Panc1 (cell line): ENCODE measurements at regions not wholly inside any gene's neighbourhood (a gene's known extent, or its start where the extent isn't known, plus 50 kb on each side); places are given as distances from the start of the nearest gene placed in this dataset.

Experiments used
- POLR2AphosphoS5 ChIP-seq: IDR thresholded peaks from 2 replicates; pipeline ENCODE4 v1.6.1; 2012; ENCODE audit warnings: mild to moderate bottlenecking, low read depth, low read length, moderate library complexity
- SIN3A ChIP-seq: IDR thresholded peaks from 2 replicates; pipeline ENCODE4 v1.6.1; 2012; ENCODE audit warnings: low read depth, mild to moderate bottlenecking, low read length, moderate library complexity, borderline replicate concordance; ENCODE audit not compliant: insufficient read depth
- TCF7L2 ChIP-seq: IDR thresholded peaks from 2 replicates; pipeline ENCODE4 v1.6.1; 2011; ENCODE audit warnings: mild to moderate bottlenecking, low read depth, low read length, inconsistent platforms
- TF ChIP-seq, protein P1 (sequence below): fragments of 450-650 bp; IDR thresholded peaks from 2 replicates; pipeline ENCODE4 v1.5.1; 2017; ENCODE audit warnings: mild to moderate bottlenecking
- TF ChIP-seq, protein P2 (sequence below), 2 experiments: IDR thresholded peaks; 2 replicates each; pipeline ENCODE4 v1.6.1; 2011 to 2012; ENCODE audit warnings: low read depth in 2 of 2, control low read depth in 1 of 2, low read length in 1 of 2, mild to moderate bottlenecking in 1 of 2, moderate library complexity in 1 of 2; ENCODE audit not compliant: insufficient read depth in 1 of 2

- TF ChIP-seq, protein P1, sequence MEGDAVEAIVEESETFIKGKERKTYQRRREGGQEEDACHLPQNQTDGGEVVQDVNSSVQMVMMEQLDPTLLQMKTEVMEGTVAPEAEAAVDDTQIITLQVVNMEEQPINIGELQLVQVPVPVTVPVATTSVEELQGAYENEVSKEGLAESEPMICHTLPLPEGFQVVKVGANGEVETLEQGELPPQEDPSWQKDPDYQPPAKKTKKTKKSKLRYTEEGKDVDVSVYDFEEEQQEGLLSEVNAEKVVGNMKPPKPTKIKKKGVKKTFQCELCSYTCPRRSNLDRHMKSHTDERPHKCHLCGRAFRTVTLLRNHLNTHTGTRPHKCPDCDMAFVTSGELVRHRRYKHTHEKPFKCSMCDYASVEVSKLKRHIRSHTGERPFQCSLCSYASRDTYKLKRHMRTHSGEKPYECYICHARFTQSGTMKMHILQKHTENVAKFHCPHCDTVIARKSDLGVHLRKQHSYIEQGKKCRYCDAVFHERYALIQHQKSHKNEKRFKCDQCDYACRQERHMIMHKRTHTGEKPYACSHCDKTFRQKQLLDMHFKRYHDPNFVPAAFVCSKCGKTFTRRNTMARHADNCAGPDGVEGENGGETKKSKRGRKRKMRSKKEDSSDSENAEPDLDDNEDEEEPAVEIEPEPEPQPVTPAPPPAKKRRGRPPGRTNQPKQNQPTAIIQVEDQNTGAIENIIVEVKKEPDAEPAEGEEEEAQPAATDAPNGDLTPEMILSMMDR: no peak
- TF ChIP-seq SIN3A (no peak), POLR2AphosphoS5 (no peak), TCF7L2 (no peak)
- TF ChIP-seq, protein P2, sequence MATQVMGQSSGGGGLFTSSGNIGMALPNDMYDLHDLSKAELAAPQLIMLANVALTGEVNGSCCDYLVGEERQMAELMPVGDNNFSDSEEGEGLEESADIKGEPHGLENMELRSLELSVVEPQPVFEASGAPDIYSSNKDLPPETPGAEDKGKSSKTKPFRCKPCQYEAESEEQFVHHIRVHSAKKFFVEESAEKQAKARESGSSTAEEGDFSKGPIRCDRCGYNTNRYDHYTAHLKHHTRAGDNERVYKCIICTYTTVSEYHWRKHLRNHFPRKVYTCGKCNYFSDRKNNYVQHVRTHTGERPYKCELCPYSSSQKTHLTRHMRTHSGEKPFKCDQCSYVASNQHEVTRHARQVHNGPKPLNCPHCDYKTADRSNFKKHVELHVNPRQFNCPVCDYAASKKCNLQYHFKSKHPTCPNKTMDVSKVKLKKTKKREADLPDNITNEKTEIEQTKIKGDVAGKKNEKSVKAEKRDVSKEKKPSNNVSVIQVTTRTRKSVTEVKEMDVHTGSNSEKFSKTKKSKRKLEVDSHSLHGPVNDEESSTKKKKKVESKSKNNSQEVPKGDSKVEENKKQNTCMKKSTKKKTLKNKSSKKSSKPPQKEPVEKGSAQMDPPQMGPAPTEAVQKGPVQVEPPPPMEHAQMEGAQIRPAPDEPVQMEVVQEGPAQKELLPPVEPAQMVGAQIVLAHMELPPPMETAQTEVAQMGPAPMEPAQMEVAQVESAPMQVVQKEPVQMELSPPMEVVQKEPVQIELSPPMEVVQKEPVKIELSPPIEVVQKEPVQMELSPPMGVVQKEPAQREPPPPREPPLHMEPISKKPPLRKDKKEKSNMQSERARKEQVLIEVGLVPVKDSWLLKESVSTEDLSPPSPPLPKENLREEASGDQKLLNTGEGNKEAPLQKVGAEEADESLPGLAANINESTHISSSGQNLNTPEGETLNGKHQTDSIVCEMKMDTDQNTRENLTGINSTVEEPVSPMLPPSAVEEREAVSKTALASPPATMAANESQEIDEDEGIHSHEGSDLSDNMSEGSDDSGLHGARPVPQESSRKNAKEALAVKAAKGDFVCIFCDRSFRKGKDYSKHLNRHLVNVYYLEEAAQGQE (IDR thresholded peaks at IDR 0.05; ENCODE audit: insufficient read depth in 1 of 2, low read depth in 2 of 2, low read length in 1 of 2): no peak
These were observed 96.3 kb upstream of the C1QTNF9B start for GRCh38 chr13:23993680-23993985.
